ENCODE measurements at regions not wholly inside any gene's neighbourhood (a gene's known extent, or its start where the extent isn't known, plus 50 kb on each side); places are given as distances from the start of the nearest gene placed in this dataset.
"Not testable (repeated sequence)": the region's sequence is repeated elsewhere in the genome, so short reads cannot be mapped to it uniquely, and the experiment has no call there.

DNA sequence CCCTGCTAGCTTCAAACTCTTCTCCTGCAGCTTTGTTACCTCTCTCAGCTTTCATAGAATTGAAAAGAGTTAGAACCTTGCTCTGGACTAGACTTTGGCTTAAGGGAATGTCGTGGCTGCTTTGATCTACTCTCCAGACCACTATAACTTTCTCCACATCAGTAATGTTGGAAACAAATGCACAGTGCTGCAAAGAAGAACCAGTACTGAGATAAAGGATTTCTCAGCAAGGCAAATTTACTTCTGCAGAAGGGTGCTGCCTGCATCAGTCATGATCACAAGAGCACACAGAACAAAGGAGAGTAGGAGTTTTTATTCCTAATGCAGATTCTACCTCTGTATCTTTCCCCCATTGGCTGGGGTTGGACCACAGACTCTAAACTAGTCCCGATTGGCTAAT lies 621.6 kb upstream of the CHRM3 start:
- DNase-seq (ENCODE audit: low spot score): no peak

DNA sequence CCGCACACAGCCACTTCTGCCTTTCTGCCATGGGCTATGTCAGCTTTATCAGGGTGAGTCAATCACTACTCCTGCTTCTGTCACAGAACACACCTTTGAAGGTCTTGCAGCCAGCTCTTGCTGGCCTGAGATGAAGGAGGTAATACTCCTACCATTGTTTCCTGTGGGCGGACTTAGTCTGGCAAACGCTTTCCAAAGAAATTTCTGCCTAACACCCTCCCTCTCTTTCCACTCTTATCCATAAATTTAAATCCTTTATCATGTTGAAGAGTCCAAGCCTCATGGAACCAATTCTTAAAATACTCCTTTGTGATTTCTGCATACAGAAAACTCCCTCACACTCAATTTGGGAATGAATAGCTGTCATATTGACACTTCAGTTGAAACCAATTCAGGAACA lies 633.1 kb upstream of the CHRM3 start:
- DNase-seq (ENCODE audit: low spot score): no peak

DNA sequence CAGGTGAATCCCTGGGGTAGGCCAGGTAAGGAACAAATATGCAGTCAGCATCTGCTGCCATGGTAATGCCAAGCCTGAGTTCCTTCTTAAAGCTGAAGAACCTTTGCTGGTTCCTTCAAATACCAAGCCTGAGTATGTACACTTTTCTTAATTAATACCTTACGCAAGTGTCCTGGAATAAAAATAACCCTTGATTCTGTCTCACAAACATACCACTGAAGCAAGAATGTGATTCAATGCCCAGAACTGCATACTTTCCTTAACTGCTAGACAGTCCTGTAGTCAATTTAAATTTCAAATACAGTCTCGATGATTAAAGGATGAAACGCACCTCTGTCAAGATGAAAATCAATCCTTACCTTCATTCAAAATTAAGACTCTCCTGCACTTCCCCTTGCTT lies 634.0 kb upstream of the CHRM3 start:
- DNase-seq (ENCODE audit: low spot score): no peak

DNA sequence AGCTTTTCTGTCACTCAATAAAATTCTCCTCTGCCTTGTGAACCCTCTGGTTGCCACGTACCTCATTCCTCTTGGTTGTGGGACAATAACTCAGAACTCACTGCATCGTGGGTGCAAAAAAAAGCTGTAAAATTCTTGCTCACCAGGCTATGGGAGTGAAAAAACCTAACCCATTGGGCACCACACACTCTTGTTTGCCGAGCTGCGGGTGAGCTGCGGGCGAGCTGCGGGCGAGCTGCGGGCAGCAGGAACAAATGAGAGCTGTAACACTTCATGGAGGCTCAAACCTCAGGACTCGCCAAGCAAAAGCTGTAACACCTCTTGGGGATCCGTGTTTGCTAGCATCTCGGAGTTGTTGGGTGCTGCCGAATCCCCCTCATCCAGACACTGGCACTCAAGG lies 641.3 kb upstream of the CHRM3 start:
- DNase-seq (ENCODE audit: low spot score): no peak

DNA sequence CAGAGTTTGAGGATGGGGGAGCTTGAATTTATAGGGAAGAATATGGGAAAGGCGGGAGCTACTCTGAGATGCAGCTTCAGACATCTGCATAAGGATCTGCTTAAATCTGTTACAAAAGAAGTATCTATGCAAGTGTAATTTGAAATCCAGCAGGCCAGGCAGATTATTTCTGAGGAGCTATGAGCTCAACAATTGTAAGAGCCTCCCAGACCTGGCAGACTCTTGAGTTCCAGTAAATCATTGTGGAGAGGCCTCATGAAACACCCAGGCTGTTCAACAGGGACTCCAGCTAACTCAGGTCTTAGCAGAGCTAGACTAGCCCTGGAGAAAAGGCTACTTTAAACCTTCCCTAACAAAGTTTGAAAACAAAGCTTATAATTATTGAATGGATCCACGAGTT lies 647.5 kb upstream of the CHRM3 start:
- DNase-seq (ENCODE audit: low spot score): no peak

DNA sequence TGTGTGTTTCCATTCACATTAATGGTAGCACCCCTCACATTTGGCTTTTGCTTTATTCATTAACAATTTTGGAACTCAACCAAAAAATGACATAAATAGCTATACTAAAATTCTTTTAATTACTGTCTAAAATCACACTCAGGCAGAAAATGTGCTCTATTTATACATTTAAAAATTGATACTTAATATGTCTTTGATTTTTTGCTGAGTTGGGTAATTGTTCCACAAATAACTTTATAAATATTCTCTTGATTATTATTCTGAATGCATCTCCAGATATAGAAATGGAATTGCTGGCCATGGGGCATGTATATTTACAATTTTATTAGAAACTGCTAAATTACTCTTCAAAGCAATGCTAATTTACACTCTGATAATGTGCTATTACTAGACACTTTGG lies 658.7 kb upstream of the CHRM3 start:
- no peak for DNase-seq (ENCODE audit: low spot score)

DNA sequence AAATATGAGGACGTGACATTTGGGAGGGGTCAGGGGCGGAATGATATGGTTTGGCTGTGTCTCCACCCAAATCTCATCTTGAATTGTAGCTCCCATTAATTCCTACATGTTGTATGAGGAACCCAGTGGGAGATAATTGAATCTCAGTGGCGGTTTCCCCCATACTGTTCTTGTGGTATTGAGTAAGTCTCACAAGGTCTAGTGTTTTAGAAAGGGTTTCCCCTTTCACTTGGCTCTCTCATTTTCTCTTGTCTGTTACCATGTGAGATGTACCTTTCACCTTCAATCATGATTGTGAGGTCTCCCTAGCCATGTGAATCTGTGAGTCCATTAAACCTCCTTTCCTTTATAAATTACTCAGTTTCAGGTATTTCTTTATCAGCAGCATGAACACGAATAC lies 663.6 kb upstream of the CHRM3 start:
- DNase-seq (ENCODE audit: low spot score): no peak

DNA sequence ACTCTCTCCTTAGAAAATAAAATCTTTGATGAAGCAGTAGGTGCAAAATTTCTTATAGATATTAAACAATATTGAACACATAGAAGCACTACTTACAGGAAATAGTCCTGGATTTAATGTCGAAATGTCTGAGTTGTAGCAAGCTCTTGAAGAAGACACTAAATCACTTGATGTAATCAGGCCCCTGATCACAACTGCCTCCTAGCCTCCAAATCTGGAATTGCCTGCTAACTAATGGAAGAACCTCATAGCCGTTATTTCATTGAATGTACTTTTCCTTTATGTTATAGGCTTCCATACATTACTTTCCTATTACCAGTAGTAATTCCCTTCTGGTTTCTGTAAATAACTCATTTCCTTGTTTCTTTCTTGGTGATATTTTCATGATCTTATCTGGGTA lies 675.7 kb upstream of the CHRM3 start:
- no peak for DNase-seq (ENCODE audit: low spot score)

DNA sequence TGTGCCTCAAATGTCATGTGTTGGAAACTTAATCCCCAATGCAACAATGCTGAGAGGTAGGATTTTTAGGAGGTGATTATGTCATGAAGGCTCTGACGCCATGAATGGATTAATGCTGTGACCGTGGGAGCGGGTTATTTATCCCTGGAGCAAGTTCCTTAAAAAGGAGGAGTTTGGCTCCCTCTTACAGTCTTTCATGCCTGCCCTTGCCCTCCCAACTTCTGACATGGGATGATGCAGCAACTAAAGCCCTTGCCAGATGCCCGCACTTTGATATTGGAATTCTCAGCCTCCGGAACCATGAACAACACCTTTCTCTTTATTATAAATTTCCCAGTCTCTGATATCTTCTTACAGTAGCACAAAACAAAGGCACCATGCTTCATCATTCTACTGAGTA lies 685.3 kb upstream of the CHRM3 start:
- DNase-seq (ENCODE audit: low spot score): no peak

DNA sequence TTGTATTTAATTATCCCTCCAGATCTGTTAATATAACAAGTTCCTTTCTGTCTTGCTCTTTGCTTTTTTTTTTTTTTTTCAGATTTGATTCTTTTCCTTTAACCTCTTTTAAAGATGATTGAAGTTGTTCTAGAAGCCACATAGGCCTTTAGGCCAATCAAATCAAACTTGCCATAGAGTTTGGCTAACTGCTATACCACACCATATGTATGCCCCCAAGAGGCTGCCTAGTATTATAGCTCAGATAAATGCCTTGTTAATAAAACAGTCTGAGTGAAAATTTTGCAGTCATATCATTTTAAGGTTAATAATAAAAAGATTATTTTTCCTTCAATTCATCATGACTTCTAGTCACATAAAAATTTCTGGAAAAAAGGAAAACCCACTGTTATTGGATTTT lies 696.0 kb upstream of the CHRM3 start:
- no peak for DNase-seq (ENCODE audit: low spot score)

DNA sequence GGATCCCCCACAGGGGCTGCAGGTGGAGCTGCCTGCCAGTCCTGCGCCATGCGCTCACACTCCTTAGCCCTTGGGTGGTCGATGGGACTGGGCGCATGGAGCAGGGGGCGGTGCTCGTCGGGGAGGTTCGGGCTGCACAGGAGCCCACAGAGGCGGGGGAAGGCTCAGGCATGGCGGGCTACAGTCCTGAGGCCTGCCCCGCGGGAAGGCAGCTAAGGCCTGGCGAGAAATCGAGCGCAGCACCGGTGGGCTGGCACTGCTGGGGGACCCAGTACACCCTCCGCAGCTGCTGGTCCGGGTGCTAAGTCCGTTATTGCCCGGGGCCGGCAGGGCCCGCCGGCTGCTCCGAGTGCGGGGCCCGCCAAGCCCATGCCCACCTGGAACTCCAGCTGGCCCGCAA lies 701.8 kb upstream of the CHRM3 start:
- not testable (repeated sequence) for DNase-seq (ENCODE audit: low spot score)

DNA sequence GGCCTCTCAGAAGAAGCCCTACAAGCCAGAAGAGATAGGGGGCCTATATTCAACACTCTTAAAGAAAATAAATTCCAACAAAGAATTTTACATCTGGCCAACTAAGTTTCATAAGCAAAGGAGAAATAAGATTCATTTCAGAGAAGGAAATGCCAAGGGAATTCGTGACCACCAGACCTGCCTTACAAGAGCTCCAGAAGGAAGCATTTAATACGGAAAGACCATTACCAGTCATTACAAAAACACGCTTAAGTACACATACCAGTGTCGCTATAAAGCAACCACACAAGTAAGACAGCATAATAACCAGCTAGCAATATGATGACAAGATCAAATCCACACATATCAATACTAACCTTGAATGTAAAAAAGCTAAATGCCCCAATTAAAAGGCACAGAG lies 704.9 kb upstream of the CHRM3 start:
- DNase-seq (ENCODE audit: low spot score): no peak

DNA sequence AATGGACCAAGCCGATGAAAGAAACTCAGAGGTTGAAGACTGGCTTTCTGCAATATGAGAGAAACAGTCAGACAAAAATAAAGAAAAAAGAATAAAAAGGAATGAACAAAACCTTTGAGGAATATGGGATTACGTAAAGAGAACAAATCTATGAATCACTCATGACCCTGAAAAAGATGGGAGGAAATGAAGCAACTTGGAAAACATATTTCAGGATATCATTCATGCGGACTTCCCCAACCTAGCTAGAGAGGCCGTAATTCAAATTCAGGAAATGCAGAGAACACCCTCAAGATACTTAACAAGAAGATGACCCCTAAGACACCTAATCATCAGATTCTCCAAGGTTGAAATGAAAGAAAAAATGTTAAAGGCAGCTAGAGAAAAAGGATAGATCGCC lies 705.3 kb upstream of the CHRM3 start:
- no peak for DNase-seq (ENCODE audit: low spot score)

DNA sequence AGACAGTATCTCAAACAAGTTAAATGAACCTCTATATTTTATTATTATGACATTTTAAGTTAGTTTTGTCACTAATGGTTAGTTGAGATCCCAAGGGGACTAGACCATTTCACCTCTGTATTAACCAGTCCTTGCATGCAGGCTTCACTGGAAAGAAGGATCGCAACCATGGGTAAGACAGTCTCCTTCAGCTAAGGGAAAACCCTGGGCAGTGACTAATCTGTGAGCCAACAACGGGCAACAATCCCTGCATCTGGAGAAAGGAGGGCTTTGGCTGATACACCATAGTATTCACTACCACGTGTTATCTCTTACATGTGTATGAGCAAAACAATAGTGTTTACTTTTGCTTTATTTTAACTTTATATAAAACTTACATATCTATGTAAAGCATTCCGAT lies 708.8 kb upstream of the CHRM3 start:
- no peak for DNase-seq (ENCODE audit: low spot score)

DNA sequence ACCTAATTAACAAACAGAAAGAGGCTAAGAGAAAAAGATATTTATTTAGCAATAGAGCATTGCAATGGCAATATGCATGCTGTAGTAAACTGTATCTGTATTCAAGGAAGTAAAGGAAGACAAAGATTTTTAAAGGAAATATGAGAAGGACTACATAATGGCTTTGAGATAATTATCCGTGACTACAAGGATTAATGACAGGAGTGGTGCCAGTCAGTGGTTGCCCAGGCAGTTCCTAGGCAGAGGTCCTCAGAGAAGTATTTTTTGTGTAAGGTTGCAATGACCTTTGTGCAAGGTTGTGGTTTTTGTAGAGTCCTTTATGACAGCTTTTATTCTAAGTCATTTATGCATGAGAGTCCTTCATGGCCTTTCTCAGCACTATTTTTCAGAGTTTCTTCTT lies 711.1 kb upstream of the CHRM3 start:
- no peak for DNase-seq (ENCODE audit: low spot score)

DNA sequence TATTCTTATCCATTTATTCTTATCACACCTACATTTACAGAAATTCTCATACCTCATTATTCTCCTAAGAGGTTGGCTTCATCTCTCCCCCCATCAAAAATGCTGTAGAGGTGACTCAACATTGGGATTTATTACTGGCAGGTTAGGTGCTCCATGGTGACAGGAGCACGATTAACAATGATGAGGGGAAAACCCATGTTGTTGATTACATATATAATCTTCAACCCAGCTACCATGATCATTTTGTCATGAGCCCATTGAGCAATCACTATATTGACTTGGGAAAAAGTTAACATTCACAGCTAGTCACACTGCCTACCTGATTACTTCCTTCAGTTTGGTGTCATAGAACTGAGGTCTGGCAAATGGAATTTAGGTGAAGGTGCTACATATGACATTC lies 712.1 kb upstream of the CHRM3 start:
- DNase-seq (ENCODE audit: low spot score): no peak

DNA sequence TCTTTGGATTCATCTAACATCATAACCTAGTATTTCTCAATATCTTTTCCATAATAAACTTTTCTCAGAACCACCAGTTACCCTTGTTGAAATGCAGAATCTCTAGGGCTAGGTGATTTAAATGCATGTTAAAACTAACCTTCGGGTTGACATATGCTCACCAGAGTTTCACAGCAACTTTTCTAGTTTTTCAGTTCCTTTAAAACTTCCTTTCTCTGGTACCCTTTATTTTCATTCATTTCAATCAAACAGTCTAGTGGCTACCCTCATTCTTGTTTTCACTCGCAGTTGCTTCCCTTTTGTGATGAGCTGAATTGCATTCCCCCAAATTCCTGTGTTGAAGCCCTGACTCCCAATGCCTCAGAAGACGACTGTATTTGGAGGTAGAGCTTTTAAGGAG lies 712.8 kb upstream of the CHRM3 start:
- DNase-seq (ENCODE audit: low spot score): no peak

DNA sequence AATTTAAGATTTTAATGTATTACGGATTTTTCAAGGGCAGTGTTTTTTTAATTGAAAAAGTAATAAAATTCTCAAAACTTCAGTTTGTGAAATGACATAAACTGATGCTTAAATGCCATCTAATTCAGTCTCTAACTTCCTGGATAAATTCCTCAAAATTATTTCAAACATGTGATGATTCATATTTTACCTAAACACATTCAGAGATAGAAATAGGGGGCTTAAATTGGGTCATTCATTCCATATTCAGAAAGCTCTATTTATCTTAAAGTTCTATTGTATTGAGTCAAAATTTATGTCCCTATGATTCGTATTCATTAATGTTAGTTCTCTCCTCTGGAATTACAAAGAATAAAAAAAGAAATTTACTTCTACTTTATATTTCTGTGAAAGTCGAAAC lies 713.6 kb upstream of the CHRM3 start:
- DNase-seq (ENCODE audit: low spot score): no peak

DNA sequence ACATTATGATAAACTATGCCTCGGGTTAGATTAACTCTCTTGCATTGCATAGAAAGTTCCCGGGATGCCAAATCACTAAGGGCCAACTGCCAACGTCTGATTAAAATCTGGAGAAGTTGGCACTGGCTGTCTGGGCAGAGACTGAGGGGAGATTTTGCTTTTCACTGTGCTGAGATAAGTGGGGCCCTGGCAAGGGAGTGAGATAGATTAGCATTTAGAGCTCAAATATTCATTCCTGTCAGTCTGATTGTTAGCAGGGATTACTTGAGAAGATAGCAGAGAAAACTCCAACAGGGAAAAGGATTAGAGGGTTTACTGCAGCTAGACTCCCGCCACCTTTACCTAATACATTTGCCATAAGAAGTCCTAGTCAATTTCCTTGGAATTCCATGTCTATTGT lies 714.1 kb upstream of the CHRM3 start:
- no peak for DNase-seq (ENCODE audit: low spot score)

DNA sequence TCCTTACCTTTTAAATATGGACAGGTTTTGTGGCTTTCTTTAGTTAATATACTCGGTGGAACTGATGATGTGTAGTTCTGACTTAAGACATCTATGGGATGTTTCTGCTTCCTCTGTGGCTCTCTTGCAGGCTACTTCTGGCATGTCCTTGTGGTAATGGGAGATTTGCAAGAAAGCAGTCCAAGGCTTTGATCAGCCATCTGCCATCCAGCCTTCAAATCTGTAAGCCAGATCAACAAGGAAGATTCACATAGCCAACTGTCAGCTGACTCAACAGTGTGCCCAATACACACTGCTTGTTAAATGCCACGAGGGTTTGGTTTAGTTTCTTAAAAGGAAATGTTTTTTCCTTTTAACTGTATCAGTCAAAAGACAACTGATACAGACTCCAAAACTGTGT lies 722.2 kb upstream of the CHRM3 start:
- no peak for DNase-seq (ENCODE audit: low spot score)

DNA sequence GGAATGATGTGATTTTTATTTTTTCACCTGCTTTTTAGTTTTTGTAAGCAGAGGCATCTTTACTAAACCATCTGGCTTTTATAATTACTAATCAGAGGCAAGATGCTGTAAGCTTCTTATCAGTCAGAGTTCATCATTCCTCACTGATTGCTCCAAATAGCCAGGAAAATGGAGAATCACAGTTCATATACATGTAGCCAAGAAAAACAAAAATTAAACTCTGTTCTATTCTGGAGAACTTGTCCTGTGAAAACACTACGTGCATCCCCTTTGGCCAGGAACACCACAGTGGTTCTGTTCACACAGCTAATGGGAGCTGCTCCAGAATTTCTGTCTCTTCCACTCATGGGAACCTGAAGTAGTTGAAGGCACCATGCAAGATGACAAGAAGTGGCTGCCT lies 725.5 kb upstream of the CHRM3 start:
- no peak for DNase-seq (ENCODE audit: low spot score)

DNA sequence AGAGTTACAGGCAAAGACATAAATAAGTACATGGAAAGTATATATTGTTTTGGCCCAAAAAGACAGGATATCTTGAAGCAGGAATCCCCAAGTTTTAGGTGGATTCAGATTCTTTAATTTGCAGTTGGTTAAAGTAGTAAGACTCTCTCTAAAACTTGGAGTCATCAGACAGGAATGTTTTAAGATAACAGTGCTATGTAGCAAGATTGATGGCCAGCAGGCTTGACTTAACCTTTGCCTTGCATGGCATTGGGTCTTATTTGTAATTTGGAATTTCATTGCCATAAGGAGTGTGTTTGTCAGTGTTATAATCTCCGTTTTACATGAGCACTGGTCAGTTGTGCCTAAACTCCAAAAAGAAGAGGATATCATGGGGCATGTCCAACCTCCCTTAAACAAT lies 727.6 kb upstream of the CHRM3 start:
- DNase-seq (ENCODE audit: low spot score): no peak

DNA sequence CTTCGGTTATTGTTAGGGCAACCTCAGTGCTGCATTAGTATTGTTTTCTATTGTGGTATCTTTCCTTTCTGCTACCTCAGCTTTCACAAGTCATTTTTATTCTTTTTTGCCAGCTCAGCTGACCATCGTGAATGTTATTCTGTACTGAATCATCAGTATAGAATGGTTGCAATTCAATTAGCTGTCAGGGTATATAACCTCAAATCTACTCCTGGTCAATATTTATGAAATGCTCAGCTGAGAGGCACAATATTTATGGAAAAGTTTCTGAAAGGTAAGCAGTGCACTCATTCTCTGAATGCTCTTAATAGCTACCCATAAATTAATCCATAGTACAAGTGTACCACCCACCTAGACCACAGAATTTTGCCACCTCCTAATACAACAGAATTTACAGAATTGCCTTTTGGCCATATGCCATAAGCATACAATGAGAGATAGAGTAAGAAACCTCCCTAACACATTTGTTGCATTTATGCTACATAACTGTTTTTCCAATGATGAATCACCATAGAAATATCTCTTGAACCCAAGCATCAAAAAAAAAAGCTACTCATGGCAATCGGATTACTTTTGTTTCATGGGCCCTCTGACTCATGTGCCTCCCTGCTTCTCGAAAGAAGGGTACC lies 732.6 kb upstream of the CHRM3 start:
- DNase-seq (ENCODE audit: low spot score): no peak

DNA sequence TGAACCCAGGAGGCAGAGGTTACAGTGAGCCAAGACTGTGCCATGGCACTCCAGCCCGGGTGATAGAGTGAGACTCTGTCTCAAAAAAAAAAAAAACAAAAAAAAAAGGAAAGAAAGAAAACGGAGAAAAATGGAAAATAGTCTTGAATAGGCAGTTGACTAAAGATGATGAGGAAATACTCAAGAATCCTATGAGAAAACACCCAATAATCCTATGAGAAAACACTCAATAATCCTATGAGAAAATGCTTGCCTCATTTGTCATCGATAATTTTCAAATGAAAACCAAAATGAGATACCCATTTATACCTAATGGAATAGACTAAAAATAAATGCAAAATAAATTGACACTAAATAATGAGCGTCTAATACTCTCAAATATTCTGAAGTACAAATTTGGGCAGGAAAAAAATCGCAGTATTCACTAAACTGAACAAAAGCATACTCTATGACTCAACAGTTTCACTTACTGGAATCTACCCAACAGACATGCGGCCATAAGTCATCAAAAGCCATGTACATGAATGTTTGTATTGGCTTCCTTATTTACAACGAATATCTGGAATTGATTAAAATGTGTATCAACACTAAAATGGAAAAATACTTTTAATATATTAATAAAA lies 733.9 kb upstream of the CHRM3 start:
- no peak for DNase-seq (ENCODE audit: low spot score)

DNA sequence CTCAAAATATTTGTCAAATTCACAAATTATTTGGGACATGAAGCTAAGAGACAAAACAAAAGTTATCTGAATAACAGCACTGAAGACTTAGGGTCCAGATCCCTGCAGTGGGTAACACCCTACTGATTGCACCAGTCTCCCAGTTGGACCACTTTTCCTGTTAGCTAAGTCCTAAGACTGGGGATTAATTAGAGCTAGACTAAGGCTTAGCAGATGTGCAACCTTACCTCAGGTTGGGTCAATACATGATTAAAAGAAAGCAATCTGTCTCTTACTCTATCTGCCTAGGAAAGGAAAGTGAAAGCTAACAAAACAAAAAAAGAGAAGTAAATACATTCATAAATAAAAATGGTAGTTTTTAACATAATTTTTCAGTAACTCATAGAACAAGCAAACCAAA lies 737.2 kb upstream of the CHRM3 start:
- no peak for DNase-seq (ENCODE audit: low spot score)

Measured in GM03348 (cell line).